ENCODE measurements at regions not wholly inside any gene's neighbourhood (a gene's known extent, or its start where the extent isn't known, plus 50 kb on each side); places are given as distances from the start of the nearest gene placed in this dataset.

DNA sequence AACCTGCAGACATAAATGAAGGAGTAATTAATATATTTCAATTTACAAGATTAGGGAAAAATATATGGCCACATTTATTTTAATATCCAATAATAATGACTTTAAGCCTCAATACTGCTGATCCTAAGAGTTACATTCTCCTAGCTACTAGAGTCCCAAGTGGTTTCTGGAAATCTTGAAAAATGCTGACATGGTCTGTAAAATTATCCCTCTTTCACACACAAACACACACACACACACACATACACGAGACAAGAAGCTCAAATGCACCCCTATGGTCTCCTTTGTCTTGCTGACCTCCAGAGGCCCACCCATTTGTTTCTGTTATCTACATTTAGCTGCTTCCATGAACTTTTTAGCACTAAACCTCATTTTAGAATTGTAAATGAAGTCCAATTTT lies 53.0 kb upstream of the USP15 start:
- Histone ChIP-seq H3K9me3 (no peaks in the 10 kb centered on the region), H3K27ac (no peak overlapping the region), H3K4me1 (ENCODE audit: control insufficient read depth in 1 of 2, insufficient read depth in 1 of 2, low read depth in 1 of 2, low read length in 1 of 2) (peaks cover 20 to 28% of the 10 kb centered on the region in 2 experiments), H3K27me3 (no peaks in the 10 kb centered on the region), H3K36me3 (no peaks in the 10 kb centered on the region), H3K4me3 (ENCODE audit: low read depth in 1 of 2, low read length in 1 of 2) (no peak overlapping the region)
- no peak for TF ChIP-seq CTCF (IDR thresholded peaks at IDR 0.05)

Data from neutrophil (primary cell).